ENCODE measurements at regions not wholly inside any gene's neighbourhood (a gene's known extent, or its start where the extent isn't known, plus 50 kb on each side); places are given as distances from the start of the nearest gene placed in this dataset.

- 70 to 74% methylated on average over 5 of the region's 5 CpGs for WGBS, 2 donors
- DNase-seq (ENCODE audit: low spot score in 2 of 2): no peak
- no peaks in the 10 kb centered on the region for H3K27me3 ChIP-seq
- H3K4me3 ChIP-seq: no peak overlapping the region
- no peaks in the 10 kb centered on the region for H3K36me3 ChIP-seq
- H3K9me3 ChIP-seq: no peaks in the 10 kb centered on the region
- TF ChIP-seq EP300 (IDR thresholded peaks at IDR 0.05): no peak
- TF ChIP-seq, protein P1, sequence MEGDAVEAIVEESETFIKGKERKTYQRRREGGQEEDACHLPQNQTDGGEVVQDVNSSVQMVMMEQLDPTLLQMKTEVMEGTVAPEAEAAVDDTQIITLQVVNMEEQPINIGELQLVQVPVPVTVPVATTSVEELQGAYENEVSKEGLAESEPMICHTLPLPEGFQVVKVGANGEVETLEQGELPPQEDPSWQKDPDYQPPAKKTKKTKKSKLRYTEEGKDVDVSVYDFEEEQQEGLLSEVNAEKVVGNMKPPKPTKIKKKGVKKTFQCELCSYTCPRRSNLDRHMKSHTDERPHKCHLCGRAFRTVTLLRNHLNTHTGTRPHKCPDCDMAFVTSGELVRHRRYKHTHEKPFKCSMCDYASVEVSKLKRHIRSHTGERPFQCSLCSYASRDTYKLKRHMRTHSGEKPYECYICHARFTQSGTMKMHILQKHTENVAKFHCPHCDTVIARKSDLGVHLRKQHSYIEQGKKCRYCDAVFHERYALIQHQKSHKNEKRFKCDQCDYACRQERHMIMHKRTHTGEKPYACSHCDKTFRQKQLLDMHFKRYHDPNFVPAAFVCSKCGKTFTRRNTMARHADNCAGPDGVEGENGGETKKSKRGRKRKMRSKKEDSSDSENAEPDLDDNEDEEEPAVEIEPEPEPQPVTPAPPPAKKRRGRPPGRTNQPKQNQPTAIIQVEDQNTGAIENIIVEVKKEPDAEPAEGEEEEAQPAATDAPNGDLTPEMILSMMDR (IDR thresholded peaks at IDR 0.05): no peak
- TF ChIP-seq POLR2A (IDR thresholded peaks at IDR 0.05): no peak
- peaks cover 0 to 11% (median 0%) of the 10 kb centered on the region in 4 donors for H3K4me1 ChIP-seq
- no peak overlapping the region for H3K27ac ChIP-seq
Observed at GRCh38 chr21:15932726-15933125, 202.9 kb downstream of the USP25 start.

- Histone ChIP-seq H3K27me3 (no peaks in the 10 kb centered on the region), H3K4me1 (no peaks in the 10 kb centered on the region), H3K36me3 (no peaks in the 10 kb centered on the region), H3K4me3 (no peak overlapping the region), H3K27ac (no peak overlapping the region), H3K9me3 (no peaks in the 10 kb centered on the region)
- WGBS, 2 donors: 68 to 92% methylated on average over 1 of the region's 1 CpG
- DNase-seq (ENCODE audit: low spot score in 2 of 2): no peak
- TF ChIP-seq EP300 (IDR thresholded peaks at IDR 0.05) (no peak), POLR2A (IDR thresholded peaks at IDR 0.05) (no peak)
- TF ChIP-seq, protein P1 (IDR thresholded peaks at IDR 0.05): no peak
Observed at GRCh38 chr21:15935530-15935929, 205.7 kb downstream of the USP25 start.

DNA sequence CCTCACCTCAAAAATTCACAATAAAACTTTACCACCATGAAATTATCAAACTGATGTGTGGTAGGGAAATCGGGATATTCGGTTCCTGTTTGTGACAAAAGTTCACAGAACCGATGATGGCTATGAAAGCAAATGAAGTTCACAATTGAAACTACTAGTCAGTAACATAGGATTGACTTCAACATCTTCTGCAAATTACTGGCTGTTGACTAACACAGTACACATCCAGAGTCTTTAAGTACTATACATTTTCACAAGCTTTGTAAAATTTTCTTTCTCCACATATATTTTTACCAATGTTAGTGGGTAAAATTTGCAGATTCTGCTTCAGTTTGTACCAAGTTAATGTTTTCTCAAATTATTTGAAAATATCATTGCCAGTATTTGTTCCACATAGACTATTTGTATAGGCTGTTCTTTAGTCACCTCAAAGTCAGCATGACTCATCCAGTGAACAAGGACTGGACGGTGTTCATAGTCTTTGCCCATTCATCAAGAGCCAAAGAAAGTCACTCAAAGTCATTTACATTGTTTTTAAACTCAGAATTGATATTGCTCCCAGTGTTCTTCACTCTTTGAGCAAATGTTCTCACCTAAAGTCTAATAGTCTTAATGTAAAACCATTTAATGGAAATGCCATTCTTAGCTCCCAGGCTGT is 213.4 kb downstream of the USP25 start:
- no peak for TF ChIP-seq POLR2A (IDR thresholded peaks at IDR 0.05)
- Histone ChIP-seq H3K9me3 (no peaks in the 10 kb centered on the region), H3K27me3 (no peaks in the 10 kb centered on the region), H3K27ac (no peak overlapping the region), H3K36me3 (no peaks in the 10 kb centered on the region), H3K4me1 (peaks cover 0 to 4% (median 0%) of the 10 kb centered on the region in 4 donors), H3K4me3 (no peak overlapping the region)
- WGBS, 2 donors: 85 to 86% methylated on average over 4 of the region's 4 CpGs
- no peak for DNase-seq (ENCODE audit: low spot score in 2 of 2)

DNA sequence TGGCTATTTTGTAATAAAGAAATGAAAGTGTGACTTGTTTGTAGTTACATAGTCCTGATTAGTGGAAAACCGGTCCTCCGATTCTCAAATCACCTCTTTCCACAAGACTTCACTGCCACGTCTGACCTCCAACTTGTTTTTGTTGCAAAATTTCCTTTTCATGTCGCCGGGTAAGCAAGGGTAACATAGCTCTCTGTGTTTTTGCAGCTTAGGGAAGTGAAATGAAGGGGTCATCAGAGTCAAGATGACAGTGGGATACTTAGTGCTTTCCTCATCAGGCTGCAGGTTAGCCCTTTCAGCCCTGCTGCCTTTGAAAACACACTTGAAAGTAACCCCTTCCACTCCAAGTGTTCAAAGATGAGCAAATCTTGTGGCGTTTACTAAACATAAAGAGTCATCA is 217.9 kb downstream of the USP25 start:
- Histone ChIP-seq H3K4me3 (peak overlapping the region in 2 of 4 donors; percentile 15 to 27), H3K36me3 (no peaks in the 10 kb centered on the region), H3K27ac (peak overlapping the region in 1 of 4 donors; percentile 18), H3K4me1 (peaks cover 0 to 10% (median 0%) of the 10 kb centered on the region in 4 donors), H3K9me3 (peaks cover 0 to 13% (median 2%) of the 10 kb centered on the region in 4 donors), H3K27me3 (no peaks in the 10 kb centered on the region)
- 8 to 20% methylated on average over 6 of the region's 6 CpGs for WGBS, 2 donors
- DNase-seq (ENCODE audit: low spot score in 2 of 2): no peak
- TF ChIP-seq, protein P1 (IDR thresholded peaks at IDR 0.05): no peak
- TF ChIP-seq EP300 (IDR thresholded peaks at IDR 0.05) (no peak), POLR2A (IDR thresholded peaks at IDR 0.05) (no peak)

DNA sequence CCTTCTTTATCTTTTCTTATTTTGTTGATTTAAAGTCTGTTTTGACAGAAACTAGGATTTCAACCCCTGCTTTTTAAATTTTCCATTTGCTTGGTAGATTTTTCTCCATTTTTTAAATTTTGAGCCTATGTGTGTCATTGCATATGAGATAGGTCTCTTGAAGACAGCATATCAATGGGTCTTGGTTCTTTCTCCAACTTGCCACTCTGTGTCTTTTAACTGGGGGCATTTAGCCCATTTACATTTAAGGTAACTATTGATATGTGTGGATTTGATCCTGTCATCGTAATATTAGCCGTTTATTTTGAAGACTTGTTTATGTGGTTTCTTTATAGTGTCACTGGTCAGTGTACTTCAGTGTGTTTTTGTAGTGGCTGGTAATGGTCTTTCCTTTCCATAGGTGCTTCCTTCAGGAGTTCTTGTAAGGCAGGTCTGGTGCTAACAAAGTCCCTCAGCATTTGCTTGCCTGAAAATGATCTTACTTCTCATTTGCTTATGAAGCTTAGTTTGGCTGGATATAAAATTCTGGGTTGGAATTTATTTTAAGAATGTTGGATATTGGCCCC is 223.9 kb downstream of the USP25 start:
- no peak for DNase-seq (ENCODE audit: low spot score in 2 of 2)
- Histone ChIP-seq H3K36me3 (no peaks in the 10 kb centered on the region), H3K27me3 (no peaks in the 10 kb centered on the region), H3K27ac (no peak overlapping the region), H3K4me3 (no peak overlapping the region), H3K4me1 (peaks cover 0 to 4% (median 0%) of the 10 kb centered on the region in 4 donors), H3K9me3 (peaks cover 0 to 38% (median 5%) of the 10 kb centered on the region in 4 donors)
- TF ChIP-seq, protein P1 (IDR thresholded peaks at IDR 0.05): no peak
- TF ChIP-seq EP300 (IDR thresholded peaks at IDR 0.05) (no peak), POLR2A (IDR thresholded peaks at IDR 0.05) (no peak)
- WGBS, 2 donors: 93 to 100% methylated on average over 2 of the region's 2 CpGs
